NCI-H510A treated with DMSO at 0.1 percent for 48 hours (cell line): ENCODE measurements at regions not wholly inside any gene's neighbourhood (a gene's known extent, or its start where the extent isn't known, plus 50 kb on each side); places are given as distances from the start of the nearest gene placed in this dataset.
"Not testable (repeated sequence)": the region's sequence is repeated elsewhere in the genome, so short reads cannot be mapped to it uniquely, and the experiment has no call there.

Experiments
- DNase-seq: peaks from one replicate; lab custom pipeline; 2025; lab: John Stamatoyannopoulos, UW

GRCh38 chr2:125364192-125364983 is 1291.6 kb upstream of the GYPC start:
- DNase-seq = no peak

- DNase-seq = no peak
Observed at GRCh38 chr2:125364984-125365265, 1291.0 kb upstream of the GYPC start.

DNA sequence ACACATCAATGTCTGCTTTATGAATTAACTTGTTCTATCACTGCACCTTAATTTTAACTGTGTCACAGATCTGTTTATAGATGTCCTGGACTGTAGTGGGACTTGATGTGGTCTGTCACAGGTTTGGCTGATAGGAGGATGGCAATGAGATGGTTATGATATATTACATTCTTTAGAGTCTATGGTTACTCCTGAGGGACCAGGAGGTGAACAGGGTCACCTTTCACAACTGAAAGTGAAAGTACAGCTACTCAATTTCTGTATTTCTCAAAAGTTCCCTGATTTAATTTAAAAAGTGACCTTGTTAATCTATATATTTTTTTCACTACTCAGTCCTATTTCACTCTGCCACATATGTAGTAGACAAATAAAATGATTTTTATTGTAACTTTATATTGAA is 1284.1 kb upstream of the GYPC start:
- DNase-seq = no peak

- no peak for DNase-seq
Observed at GRCh38 chr2:125373293-125373692, 1282.7 kb upstream of the GYPC start.

DNA sequence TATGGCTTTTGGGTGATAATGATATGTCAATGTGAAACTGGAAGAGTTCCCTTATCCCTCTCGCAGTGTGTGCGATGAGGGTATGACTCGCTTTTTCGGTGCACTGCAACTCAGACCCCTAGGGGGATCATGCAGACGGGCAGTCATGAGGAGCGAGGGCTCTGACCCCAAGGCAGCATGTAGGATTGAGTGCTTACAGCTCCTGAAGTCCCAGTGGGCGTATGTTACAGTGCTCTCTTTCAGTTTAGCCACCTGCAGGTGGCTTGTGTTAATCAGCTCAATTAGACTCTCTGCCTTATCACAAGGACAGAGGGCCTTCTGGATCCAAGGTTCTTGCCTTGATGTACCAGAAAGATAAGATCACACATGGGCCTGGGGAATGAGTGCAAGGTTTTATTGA is 1269.9 kb upstream of the GYPC start:
- no peak for DNase-seq

DNA sequence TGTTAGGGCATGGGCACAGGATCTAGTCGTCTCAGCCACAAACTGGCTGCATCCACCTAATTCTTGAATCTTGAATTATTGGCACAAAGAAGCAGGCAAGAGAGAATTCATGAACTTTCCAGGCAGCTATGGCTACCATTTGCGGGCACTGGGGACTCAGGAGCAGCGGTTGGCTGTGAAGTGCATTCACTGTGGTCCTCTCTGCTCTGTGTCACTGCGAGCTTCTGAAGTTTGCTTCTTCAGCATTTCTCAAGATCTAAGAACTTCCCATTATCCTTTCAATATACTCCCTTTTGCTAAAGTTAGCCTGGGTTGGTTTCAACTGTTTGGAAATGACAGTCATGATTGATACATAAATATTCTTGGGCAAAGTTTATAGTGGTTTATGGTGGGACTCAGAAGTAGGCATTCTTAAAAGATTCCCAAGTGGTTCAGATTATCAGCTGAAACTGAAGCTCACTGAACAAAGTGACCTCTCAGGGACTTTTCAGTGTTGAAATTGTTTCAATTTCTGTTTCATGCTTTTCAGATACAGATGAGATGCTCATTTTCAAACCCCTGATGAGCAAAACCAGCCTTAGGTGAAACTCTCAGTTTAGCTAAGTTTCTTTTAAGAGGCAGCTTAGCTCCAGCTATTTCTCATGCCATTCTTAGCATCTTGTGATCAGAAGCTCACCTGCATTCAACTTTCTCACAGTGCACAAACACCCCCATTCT is 1258.3 kb upstream of the GYPC start:
- no peak for DNase-seq

DNA sequence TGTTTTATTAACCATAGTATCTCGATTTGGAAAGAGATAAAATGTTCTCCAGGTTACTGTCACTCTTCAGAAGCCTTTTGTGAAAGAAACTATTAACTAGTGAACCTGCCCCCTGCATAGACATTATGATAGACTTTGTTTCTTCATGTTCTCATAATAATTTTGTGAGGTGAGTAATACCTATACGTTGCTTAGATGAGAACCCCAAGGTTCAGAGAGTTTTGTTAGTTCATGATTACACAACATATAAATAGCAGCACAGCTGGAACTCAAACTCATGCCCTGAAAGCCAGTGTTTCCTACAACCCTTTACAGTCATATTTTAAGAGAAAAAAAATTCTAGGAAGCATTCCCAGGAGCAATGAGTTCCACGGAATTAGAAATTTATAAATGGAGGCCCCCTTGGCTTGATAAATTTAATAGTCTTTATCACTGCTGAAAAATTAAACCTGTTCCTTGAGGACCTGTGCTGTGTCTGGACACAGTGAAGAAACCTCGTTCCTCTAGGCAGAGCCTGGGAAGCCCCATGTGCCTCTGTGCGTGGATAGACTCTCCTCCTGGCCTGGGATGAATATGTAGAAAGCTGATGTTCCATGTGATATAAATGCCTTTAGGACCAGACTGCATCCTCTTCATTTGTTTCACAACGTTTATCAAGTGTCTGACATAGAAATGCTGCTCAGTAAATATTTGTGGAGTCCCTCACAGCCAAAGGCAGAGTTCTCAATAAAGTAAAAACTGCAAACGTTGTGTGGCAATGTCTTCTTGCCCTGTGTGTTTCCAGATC is 1257.0 kb upstream of the GYPC start:
- DNase-seq = no peak

GRCh38 chr2:125405816-125406215 is 1250.1 kb upstream of the GYPC start:
- no peak for DNase-seq

- no peak for DNase-seq
Observed at GRCh38 chr2:125408874-125409538, 1247.0 kb upstream of the GYPC start.

GRCh38 chr2:125418483-125418882 is 1237.5 kb upstream of the GYPC start:
- DNase-seq = no peak

GRCh38 chr2:125422198-125422770 is 1233.7 kb upstream of the GYPC start:
- DNase-seq = not testable (repeated sequence)

DNA sequence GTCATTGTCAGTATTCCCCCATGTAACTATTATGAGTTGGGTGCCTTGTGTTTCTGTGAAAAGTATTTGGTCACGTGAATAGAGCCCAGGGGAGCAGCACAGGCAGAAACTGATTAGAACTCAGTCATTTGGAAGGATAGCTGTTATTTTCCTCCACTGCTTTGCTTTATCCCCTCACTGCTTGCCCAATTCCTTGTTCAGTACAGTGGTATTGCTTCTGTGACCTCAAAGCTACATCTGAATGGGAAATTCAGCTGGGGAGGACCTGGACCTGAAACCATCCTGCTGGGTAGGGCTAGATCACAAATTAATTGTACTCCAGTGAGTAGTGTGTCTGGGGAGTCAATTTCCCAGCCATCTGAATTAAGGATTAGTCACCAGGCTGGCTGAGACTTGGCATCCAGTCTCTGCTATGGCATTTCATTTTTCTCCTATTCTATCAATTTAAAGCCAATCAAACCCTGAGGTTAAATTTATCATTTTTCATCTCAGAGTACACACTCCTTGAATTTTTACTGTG is 1231.6 kb upstream of the GYPC start:
- no peak for DNase-seq

DNA sequence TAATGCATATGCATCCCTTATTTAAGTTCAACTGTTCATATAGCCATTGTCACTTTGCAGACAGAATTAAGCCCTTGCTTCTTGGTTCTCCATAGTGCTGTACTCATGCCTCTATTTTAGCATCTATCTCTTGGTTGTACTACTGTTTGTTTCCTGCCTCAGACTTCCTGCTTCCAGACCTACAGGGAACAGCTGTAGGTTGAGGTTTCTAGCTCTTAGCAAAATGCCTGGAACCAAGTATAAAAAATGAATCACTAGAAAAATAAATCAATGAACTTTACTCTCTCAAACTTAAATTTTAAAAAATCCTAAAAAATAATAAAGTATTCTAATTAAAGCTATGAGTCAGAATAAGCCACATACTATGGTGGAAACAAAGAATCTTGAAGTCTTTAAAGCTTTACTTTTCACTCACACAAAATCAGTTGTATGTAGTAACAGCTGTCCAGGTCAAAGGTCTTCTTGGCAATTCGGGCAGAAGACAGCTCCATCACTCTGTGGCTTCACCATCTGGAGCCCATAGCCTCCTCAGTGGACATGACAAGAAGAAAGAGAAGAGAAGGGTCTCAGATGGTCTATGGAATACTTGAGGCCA is 1228.1 kb upstream of the GYPC start:
- no peak for DNase-seq

GRCh38 chr2:125444106-125444505 is 1211.9 kb upstream of the GYPC start:
- DNase-seq = no peak

- DNase-seq = no peak
Observed at GRCh38 chr2:125445495-125445894, 1210.5 kb upstream of the GYPC start.

GRCh38 chr2:125450092-125450491 is 1205.9 kb upstream of the GYPC start:
- DNase-seq = no peak

DNA sequence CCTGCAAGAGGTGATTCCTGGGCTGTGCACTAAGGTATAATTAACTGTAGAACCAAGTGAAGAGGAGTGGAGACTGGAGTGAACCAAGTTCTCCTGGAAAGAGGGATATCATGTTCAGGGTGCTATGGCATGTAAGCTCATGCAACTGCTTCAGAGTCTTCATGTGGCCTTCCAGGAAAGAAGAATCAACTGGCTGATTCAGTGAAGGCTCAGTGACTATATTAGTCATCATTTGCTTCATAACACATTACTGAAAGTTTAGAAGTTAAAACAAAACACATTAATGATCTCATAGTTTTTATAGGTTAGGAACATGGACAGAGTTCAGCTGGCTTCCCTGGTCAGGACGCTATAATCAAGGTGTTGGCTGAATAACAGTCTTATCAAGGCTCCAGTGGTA is 1200.8 kb upstream of the GYPC start:
- no peak for DNase-seq

DNA sequence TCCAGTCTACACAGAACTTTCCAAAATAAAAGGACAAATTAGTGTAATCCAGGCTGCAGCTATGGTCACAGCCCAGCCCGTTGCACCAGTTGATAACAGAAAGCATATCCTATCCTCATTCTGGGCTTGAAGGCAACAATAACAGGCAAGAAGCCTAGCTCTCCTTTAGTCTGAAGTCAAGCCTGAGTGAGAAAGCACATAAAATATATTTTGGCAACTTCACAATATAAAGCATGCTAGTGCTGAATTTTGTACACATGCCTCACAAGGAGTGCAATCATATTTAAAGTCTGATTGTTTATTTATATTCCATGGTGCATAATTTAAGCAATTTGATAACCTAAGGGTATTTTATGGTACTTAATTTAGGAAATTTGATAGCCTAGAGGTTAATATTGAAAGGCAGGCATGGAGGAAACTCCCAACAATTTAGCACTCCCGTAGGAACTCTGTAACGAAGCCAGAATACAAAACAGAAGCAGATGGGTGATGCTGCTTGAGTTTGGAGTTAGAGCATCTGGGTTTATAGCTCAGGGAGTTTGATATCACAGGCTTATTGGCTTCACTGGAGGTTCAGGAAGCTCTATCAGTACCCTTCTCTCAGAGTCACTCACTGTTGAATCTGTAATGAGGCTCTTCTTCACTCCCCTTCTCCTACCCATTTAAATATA is 1199.1 kb upstream of the GYPC start:
- no peak for DNase-seq

GRCh38 chr2:125471963-125472362 is 1184.0 kb upstream of the GYPC start:
- DNase-seq = no peak

- DNase-seq = no peak
Observed at GRCh38 chr2:125479143-125479636, 1176.8 kb upstream of the GYPC start.

- DNase-seq = no peak
Observed at GRCh38 chr2:125490308-125490707, 1165.7 kb upstream of the GYPC start.
